CD8-positive, alpha-beta memory T cell (primary cell): ENCODE measurements at regions not wholly inside any gene's neighbourhood (a gene's known extent, or its start where the extent isn't known, plus 50 kb on each side); places are given as distances from the start of the nearest gene placed in this dataset.
"Not testable (repeated sequence)": the region's sequence is repeated elsewhere in the genome, so short reads cannot be mapped to it uniquely, and the experiment has no call there.

Experiments
- CTCF ChIA-PET: fragments of 350-600 bp; sonication (Branson Sonifier 250); formaldehyde crosslinking; loops from one replicate; lab custom pipeline; 2021; ENCODE audit warnings: antibody characterized with exemption; lab: Charles Lee
- POLR2A ChIA-PET: fragments of 350-600 bp; sonication (Branson Sonifier 250); formaldehyde crosslinking; loops from one replicate; lab custom pipeline; 2021; ENCODE audit warnings: antibody characterized with exemption; lab: Charles Lee
- DNase-seq, 5 donors: peaks; one replicate each; pipeline versions ENCODE4 v3.0.0 to v3.0.0-alpha.2; 2020 to 2022; ENCODE audit warnings: mixed read lengths in 1 of 5
- H3K27ac ChIP-seq: one replicate; pipeline ENCODE4 v1.7.0; 2013; ENCODE audit warnings: low read depth, mild to moderate bottlenecking, low read length, moderate library complexity
- H3K27me3 ChIP-seq: 2 replicates; pipeline ENCODE4 v1.7.0; 2013; ENCODE audit warnings: low read length, mild to moderate bottlenecking; ENCODE audit not compliant: insufficient read depth, poor library complexity, severe bottlenecking
- H3K36me3 ChIP-seq: 2 replicates; pipeline ENCODE4 v1.7.0; 2013; ENCODE audit warnings: mild to moderate bottlenecking, low read length, moderate library complexity; ENCODE audit not compliant: insufficient read depth
- H3K4me1 ChIP-seq: 2 replicates; pipeline ENCODE4 v1.7.0; 2013; ENCODE audit warnings: mild to moderate bottlenecking, low read length, moderate library complexity; ENCODE audit not compliant: insufficient read depth
- H3K4me3 ChIP-seq: 2 replicates; pipeline ENCODE4 v1.7.0; 2013; ENCODE audit warnings: mild to moderate bottlenecking, low read length
- H3K9me3 ChIP-seq: 2 replicates; pipeline ENCODE4 v1.7.0; 2013; ENCODE audit warnings: mild to moderate bottlenecking, low read length
- H3K27ac Mint-ChIP-seq, 8 donors: one replicate each; pipeline ENCODE4 v1.8.0; 2020 to 2021; ENCODE audit warnings: mixed read lengths in 8 of 8, mild to moderate bottlenecking in 6 of 8, inconsistent platforms in 3 of 8, moderate library complexity in 3 of 8
- H3K27me3 Mint-ChIP-seq, 2 donors: one replicate each; pipeline ENCODE4 v1.8.0; 2020 to 2021; ENCODE audit warnings: mixed read lengths in 2 of 2, mild to moderate bottlenecking in 1 of 2, moderate library complexity in 1 of 2
- H3K36me3 Mint-ChIP-seq, 3 donors: one replicate each; pipeline ENCODE4 v1.8.0; 2020 to 2021; ENCODE audit warnings: mixed read lengths in 3 of 3, inconsistent platforms in 1 of 3, mild to moderate bottlenecking in 1 of 3
- H3K4me1 Mint-ChIP-seq, 3 donors: one replicate each; pipeline ENCODE4 v1.8.0; 2020 to 2021; ENCODE audit warnings: mixed read lengths in 3 of 3, inconsistent platforms in 1 of 3, mild to moderate bottlenecking in 1 of 3
- H3K4me3 Mint-ChIP-seq, 7 donors: one replicate each; pipeline ENCODE4 v1.8.0; 2020 to 2021; ENCODE audit warnings: mixed read lengths in 7 of 7, mild to moderate bottlenecking in 6 of 7, moderate library complexity in 4 of 7, inconsistent platforms in 2 of 7
- H3K9me3 Mint-ChIP-seq, 5 donors: one replicate each; pipeline ENCODE4 v1.8.0; 2020 to 2022; ENCODE audit warnings: mixed read lengths in 5 of 5, mild to moderate bottlenecking in 3 of 5, moderate library complexity in 2 of 5, inconsistent platforms in 1 of 5

DNA sequence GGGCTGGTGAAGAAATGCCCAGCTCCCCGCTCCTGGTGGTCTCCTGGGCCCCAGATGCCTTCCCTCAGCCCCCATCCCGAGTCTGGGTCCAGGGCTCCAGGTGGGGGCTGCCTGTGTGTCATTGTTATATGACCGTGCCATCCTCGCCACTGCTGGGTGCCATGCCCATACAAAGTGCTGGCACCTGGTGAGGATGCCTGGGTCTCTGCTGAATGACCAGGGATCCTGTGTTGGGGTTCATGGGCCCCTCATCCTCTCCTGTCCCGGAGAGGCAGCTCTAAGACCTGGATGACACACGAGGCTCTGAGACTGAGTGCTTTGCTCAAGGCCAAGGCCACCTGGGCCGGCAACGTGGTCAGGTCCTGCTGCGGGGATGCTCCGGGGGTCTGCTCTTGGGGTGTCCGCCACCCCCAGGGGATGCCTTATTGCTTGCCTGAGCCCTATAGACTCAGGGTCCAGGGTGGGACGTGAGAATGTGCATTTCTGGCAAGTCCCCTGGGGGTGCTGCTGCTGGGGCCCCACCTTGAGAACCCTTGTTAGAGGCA lies 206.9 kb downstream of the LAT start:
- DNase-seq, H3K27me3 Mint-ChIP-seq, H3K4me1 ChIP-seq, H3K4me3 ChIP-seq, H3K27ac ChIP-seq, H3K36me3 ChIP-seq, H3K9me3 Mint-ChIP-seq, H3K27ac Mint-ChIP-seq, H3K4me3 Mint-ChIP-seq, H3K9me3 ChIP-seq, CTCF ChIA-PET, H3K4me1 Mint-ChIP-seq, H3K27me3 ChIP-seq: not testable (repeated sequence)
- POLR2A ChIA-PET = interaction anchor here (0.5 kb wide), 1 partner anchor 254 kb away, joined by 5 read pairs; no protein-coding TSS in a partner anchor
- H3K36me3 Mint-ChIP-seq = peaks cover 0 to 22% (median 4%) of the 10 kb centered on the region in 3 donors

GRCh38 chr16:29190553-29191431 lies 205.9 kb downstream of the LAT start:
- H3K27ac ChIP-seq, H3K36me3 ChIP-seq, H3K27me3 ChIP-seq, H3K9me3 Mint-ChIP-seq, H3K27ac Mint-ChIP-seq, H3K4me3 ChIP-seq, H3K27me3 Mint-ChIP-seq, H3K9me3 ChIP-seq, H3K4me1 ChIP-seq, H3K4me3 Mint-ChIP-seq, H3K4me1 Mint-ChIP-seq, DNase-seq, CTCF ChIA-PET: not testable (repeated sequence)
- POLR2A ChIA-PET = interaction anchor here (0.5 kb wide), 1 partner anchor 255 kb away, joined by 5 read pairs; no protein-coding TSS in a partner anchor
- H3K36me3 Mint-ChIP-seq = peaks cover 0 to 22% (median 4%) of the 10 kb centered on the region in 3 donors

DNA sequence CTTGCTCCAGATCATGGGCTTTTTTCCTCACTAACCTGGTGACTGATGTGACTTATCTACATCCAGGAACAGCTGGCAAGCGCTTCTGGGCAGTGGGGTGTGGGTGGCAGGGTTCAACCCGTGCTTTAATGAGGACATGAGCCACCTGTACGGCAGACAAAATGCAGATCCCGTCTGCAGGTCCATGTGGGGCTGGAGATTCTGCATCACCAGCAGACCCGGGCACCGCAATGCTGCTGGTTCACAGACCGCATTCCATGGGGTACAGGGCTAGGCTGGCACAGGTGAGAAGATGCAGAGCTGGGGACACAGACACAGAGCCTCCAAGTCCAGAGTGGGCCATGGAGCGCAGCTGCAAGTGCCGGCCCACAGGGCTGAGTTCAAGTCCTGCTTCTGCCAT lies 204.0 kb downstream of the LAT start:
- H3K4me1 ChIP-seq, H3K27ac Mint-ChIP-seq, POLR2A ChIA-PET, H3K4me3 Mint-ChIP-seq, H3K27me3 ChIP-seq, H3K27ac ChIP-seq, H3K9me3 Mint-ChIP-seq, CTCF ChIA-PET, H3K27me3 Mint-ChIP-seq, H3K4me3 ChIP-seq, DNase-seq, H3K4me1 Mint-ChIP-seq, H3K36me3 ChIP-seq, H3K9me3 ChIP-seq: not testable (repeated sequence)
- peaks cover 0 to 20% (median 2%) of the 10 kb centered on the region in 3 donors for H3K36me3 Mint-ChIP-seq

DNA sequence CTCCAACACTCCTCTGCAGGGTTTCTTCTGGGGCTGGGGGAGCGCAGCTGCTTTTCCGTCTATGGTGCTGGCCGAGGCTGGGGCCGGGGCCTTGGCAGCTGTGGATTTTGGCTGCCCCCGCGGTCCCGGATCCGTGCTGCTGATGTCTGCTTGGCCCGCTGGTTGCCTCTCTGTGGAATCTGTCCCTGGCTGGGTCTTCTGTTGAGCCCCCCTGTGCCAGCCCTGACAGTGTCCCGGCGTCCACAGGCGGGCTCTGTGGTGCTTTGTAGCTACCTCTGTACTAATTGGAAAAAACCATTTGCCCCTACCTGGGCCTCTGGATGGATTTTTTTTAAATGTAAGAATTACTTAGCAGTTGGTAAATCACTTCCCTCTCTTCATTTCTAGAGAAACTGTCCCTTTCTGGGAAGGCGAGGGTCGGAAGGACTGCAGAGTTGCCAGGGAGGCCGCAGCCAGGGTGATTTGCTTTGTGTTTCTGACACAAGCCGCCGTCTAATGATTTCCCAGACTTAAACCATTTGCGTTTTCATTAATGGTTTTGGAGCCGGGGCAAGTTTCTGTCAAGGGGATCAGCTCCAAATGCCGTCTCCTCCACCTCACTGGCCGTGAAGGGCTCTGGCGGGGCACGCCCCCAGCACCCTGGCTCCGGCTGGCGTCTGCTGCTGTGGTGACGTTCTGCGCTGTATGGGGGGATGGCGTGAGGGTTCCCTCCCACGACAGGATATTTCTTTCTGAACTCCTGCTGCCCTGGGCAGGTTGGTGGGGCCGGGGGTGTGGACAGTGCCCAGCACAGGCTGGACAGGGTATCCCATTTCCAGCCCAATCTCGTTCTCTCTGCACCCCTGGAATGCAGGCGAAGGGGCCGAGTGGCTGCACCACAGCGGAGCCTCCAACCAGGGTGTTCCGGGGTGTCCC lies 201.7 kb downstream of the LAT start:
- DNase-seq, POLR2A ChIA-PET: not testable (repeated sequence)

GRCh38 chr16:29185872-29186271 lies 201.0 kb downstream of the LAT start:
- H3K9me3 ChIP-seq, H3K4me3 Mint-ChIP-seq, H3K36me3 ChIP-seq, H3K4me1 ChIP-seq, DNase-seq, H3K4me3 ChIP-seq, H3K27ac ChIP-seq, H3K27me3 ChIP-seq, H3K9me3 Mint-ChIP-seq, POLR2A ChIA-PET, CTCF ChIA-PET, H3K4me1 Mint-ChIP-seq, H3K27me3 Mint-ChIP-seq, H3K27ac Mint-ChIP-seq: not testable (repeated sequence)
- H3K36me3 Mint-ChIP-seq = peaks cover 0 to 21% (median 2%) of the 10 kb centered on the region in 3 donors

More for the DNA sequence above, 201.7 kb downstream of the LAT start:
- H3K27me3 ChIP-seq, H3K27ac Mint-ChIP-seq, H3K4me1 Mint-ChIP-seq, H3K27ac ChIP-seq, H3K9me3 Mint-ChIP-seq, CTCF ChIA-PET, H3K36me3 ChIP-seq, H3K9me3 ChIP-seq, H3K4me3 Mint-ChIP-seq, H3K4me1 ChIP-seq, H3K4me3 ChIP-seq, H3K27me3 Mint-ChIP-seq: not testable (repeated sequence)
- H3K36me3 Mint-ChIP-seq = peaks cover 0 to 22% (median 2%) of the 10 kb centered on the region in 3 donors

GRCh38 chr16:29184738-29185438 lies 200.0 kb downstream of the LAT start:
- H3K9me3 Mint-ChIP-seq, CTCF ChIA-PET, POLR2A ChIA-PET: not testable (repeated sequence)

DNA sequence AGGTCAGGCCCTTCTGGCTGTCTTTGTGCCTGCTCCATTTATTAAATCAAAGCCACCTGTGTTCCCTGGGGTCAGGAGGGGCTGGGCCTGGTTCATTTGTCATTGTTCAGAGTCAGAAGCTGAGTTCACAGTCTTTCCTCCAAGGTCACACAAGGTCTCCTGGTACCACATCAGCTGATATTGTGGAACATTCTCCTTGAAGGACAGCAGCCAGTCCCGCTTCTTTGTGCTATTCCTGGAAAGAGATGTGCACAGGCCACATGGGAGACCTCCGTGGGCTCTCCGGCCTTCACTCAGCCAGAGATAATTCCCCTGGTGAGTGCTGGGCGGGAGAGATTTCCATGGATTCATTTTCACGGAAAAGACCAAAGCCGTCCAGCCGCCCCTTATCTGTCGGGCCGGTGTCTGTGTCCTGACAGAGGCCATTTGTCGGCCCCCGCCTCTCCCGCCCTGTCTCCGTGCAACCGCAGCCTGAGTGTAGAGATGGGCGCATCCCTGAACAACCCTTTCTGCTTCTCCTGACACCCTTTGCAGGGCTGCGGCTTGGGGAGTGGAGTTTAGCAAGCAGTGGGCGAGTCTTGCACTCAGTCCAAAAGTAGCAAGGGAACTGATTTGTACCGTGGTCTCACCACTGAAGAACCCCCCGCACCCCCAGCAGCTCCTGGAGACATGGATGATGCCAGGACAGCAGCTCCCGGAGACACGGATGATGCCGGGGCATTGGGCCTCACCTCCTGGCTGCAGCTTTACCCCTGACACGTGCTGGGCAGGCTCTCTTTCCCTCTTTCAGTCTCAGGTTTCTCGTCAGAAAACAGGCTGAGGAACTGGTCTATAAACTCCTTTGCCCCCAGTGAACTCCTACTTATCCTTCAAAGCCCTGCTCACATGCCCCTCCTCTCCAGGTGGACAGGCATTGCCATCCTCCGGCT lies 198.4 kb downstream of the LAT start:
- H3K4me3 Mint-ChIP-seq = not testable (repeated sequence)

More at GRCh38 chr16:29184738-29185438, 200.0 kb downstream of the LAT start:
- not testable (repeated sequence) for H3K9me3 ChIP-seq, H3K4me1 Mint-ChIP-seq, H3K27me3 ChIP-seq, H3K27ac ChIP-seq, H3K36me3 ChIP-seq, H3K27me3 Mint-ChIP-seq, DNase-seq, H3K4me3 Mint-ChIP-seq, H3K27ac Mint-ChIP-seq, H3K4me1 ChIP-seq, H3K4me3 ChIP-seq
- H3K36me3 Mint-ChIP-seq = peaks cover 0 to 17% (median 1%) of the 10 kb centered on the region in 3 donors

More for the DNA sequence above, 198.4 kb downstream of the LAT start:
- H3K4me1 Mint-ChIP-seq, H3K27me3 ChIP-seq, H3K9me3 Mint-ChIP-seq, H3K9me3 ChIP-seq, H3K27me3 Mint-ChIP-seq, H3K4me3 ChIP-seq, POLR2A ChIA-PET, CTCF ChIA-PET, H3K36me3 ChIP-seq, H3K27ac ChIP-seq, DNase-seq, H3K4me1 ChIP-seq: not testable (repeated sequence)
- peak overlapping the region in 1 of 8 donors; percentile 6 for H3K27ac Mint-ChIP-seq
- peaks cover 0 to 16% (median 0%) of the 10 kb centered on the region in 3 donors for H3K36me3 Mint-ChIP-seq
